ENCODE measurements at regions not wholly inside any gene's neighbourhood (a gene's known extent, or its start where the extent isn't known, plus 50 kb on each side); places are given as distances from the start of the nearest gene placed in this dataset.

DNA sequence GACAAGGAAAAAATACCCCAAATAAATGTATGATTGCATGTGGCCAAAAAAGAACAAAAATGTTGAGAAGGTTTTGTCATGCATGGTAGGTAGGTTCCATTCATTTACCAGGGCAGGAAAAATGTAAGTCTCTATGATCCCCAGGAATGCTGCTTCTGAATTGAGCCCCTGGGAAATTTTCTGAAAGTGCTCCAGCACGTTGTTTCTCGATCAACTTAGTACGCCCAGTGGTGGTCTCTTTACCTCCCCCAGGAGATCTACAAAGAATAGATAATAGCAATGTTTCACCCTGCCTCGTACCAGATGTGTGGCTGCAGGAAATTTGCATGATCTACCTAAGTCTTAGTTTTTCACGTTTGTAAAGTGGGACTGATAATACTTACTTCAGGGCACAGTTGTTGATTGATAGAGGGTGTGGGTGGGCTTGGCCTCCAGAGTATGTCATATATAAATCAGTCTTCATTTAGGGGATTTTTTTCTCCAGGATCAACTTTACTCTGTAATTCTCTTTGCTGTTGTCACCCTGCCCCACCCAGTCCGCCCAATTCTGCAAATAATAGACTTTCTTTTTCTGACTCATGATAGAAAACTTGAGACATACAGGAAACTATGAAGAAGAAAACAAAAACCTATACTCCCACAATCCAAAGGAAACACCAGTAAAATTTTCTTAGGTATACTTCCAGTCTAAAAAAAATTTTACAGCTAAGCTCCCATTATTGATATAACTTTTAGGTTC is 462.0 kb upstream of the RUNX1 start:
- no peak for TF ChIP-seq EHF (CRISPR knock-in tag; IDR thresholded peaks at IDR 0.05)
- TF ChIP-seq, protein P1, sequence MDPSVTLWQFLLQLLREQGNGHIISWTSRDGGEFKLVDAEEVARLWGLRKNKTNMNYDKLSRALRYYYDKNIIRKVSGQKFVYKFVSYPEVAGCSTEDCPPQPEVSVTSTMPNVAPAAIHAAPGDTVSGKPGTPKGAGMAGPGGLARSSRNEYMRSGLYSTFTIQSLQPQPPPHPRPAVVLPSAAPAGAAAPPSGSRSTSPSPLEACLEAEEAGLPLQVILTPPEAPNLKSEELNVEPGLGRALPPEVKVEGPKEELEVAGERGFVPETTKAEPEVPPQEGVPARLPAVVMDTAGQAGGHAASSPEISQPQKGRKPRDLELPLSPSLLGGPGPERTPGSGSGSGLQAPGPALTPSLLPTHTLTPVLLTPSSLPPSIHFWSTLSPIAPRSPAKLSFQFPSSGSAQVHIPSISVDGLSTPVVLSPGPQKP (IDR thresholded peaks at IDR 0.05; ENCODE audit: low read depth, low read length): no peak
- TF ChIP-seq MAFK (IDR thresholded peaks at IDR 0.05; ENCODE audit: partially characterized antibody): no peak
- TF ChIP-seq, protein P2, sequence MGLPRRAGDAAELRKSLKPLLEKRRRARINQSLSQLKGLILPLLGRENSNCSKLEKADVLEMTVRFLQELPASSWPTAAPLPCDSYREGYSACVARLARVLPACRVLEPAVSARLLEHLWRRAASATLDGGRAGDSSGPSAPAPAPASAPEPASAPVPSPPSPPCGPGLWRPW (IDR thresholded peaks at IDR 0.05): no peak
- no peak for TF ChIP-seq NR3C1 (IDR thresholded peaks at IDR 0.05)
- TF ChIP-seq, protein P3, sequence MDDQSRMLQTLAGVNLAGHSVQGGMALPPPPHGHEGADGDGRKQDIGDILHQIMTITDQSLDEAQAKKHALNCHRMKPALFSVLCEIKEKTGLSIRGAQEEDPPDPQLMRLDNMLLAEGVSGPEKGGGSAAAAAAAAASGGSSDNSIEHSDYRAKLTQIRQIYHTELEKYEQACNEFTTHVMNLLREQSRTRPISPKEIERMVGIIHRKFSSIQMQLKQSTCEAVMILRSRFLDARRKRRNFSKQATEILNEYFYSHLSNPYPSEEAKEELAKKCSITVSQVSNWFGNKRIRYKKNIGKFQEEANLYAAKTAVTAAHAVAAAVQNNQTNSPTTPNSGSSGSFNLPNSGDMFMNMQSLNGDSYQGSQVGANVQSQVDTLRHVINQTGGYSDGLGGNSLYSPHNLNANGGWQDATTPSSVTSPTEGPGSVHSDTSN (IDR thresholded peaks at IDR 0.05): no peak
- no peak for TF ChIP-seq BHLHE40 (IDR thresholded peaks at IDR 0.05; ENCODE audit: low read depth, low read length)
- no peak for TF ChIP-seq POLR2A (IDR thresholded peaks at IDR 0.05; ENCODE audit: low read length)
- FAIRE-seq (no peak), ATAC-seq (no peak), DNase-seq (ENCODE audit: low read depth in 1 of 2, low spot score in 1 of 2) (no peak)
- Histone ChIP-seq H3K9me3 (no peaks in the 10 kb centered on the region), H3K27ac (no peak overlapping the region), H3K4me1 (no peaks in the 10 kb centered on the region), H3K4me2 (no peak overlapping the region), H3K4me3 (no peak overlapping the region)
- WGBS (ENCODE audit: missing lambda C conversion rate): 25% methylated on average over 6 of the region's 6 CpGs
- CTCF ChIA-PET: no interaction called here
- POLR2A ChIA-PET: no interaction called here

DNA sequence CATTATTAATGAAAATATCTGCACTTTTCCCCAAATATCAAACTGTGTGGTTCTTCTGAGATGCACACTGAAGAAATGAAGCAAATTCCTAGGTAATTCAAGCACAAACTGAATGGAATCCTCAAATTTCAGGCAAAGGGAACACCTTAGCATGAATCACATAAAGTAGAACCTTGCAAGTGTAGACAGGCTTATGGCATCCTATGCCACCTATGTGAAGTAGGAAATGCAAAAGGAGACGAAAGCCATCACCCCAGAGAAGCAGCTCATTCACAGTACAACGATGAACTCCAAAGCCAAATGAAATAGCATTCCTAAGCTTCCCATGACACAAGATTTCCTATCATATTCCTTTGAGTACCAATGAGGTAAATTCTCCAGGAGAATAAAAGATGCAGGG is 461.2 kb upstream of the RUNX1 start:
- Histone ChIP-seq H3K4me3 (no peak overlapping the region), H3K4me2 (no peak overlapping the region), H3K9me3 (no peaks in the 10 kb centered on the region), H3K27ac (no peak overlapping the region), H3K4me1 (no peaks in the 10 kb centered on the region)
- ATAC-seq (no peak), DNase-seq (ENCODE audit: low read depth in 1 of 2, low spot score in 1 of 2) (no peak), FAIRE-seq (no peak)
- TF ChIP-seq MYC (IDR thresholded peaks at IDR 0.05; ENCODE audit: borderline replicate concordance, low read length) (no peak), RFX5 (IDR thresholded peaks at IDR 0.05) (no peak), CHD4 (IDR thresholded peaks at IDR 0.05; ENCODE audit: borderline replicate concordance) (no peak)
- whole genome bisulfite sequencing (ENCODE audit: missing lambda C conversion rate): 29% methylated on average over 2 of the region's 2 CpGs
- ChIA-PET CTCF (no interaction called here), POLR2A (no interaction called here)

DNA sequence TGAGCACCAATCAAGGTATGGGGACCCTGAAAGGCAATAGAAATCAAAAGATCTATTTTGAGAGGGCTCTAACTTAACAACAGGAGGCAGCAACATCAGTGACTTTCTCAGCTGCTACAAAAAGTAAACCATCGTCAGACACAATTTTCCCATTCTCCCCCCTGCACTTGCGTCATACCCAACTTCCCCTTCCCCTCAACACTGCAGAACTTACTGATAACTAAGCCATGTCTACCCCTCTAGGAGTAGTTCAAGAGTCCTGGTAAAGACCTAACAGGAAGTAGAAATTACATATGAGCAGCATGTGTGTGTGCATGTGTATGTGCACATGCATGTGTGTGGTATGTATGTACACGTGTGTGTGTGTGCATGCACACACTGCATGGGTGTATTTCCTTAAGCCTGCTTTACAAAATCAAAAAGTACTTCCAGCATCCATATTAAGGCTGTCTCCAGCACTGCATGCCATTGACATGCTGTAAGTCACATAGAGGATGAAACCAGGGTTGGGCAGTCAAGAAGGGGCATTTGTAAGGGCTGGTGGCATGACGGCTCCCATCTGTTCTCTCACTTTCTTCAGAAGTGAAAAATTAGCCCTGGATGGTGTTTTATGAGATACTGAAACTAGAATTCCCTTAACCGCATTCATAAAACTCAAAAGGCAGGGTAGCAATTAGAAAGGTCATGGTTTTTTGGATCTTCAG is 460.1 kb upstream of the RUNX1 start:
- TF ChIP-seq PHF8 (IDR thresholded peaks at IDR 0.05; ENCODE audit: borderline replicate concordance, low read depth) (no peak), CHD2 (IDR thresholded peaks at IDR 0.05; ENCODE audit: low read length, partially characterized antibody) (no peak), EP300 (IDR thresholded peaks at IDR 0.05) (no peak), ZFP36 (IDR thresholded peaks at IDR 0.05; ENCODE audit: borderline replicate concordance, partially characterized antibody) (no peak), ZSCAN20 (CRISPR knock-in tag; IDR thresholded peaks at IDR 0.05) (no peak), TFCP2L1 (CRISPR knock-in tag; IDR thresholded peaks at IDR 0.05) (no peak), RFX5 (IDR thresholded peaks at IDR 0.05) (no peak), ZC3H11A (IDR thresholded peaks at IDR 0.05) (no peak), POLR2AphosphoS2 (conservative IDR thresholded peaks at IDR 0.05; ENCODE audit: low read length) (no peak), NR3C1 (IDR thresholded peaks at IDR 0.05) (no peak), JUNB (IDR thresholded peaks at IDR 0.05) (no peak), HOXB5 (CRISPR knock-in tag; IDR thresholded peaks at IDR 0.05) (no peak), POLR2A (IDR thresholded peaks at IDR 0.05; ENCODE audit: low read length) (no peak), ESRRA (IDR thresholded peaks at IDR 0.05; ENCODE audit: borderline replicate concordance, low read length) (no peak), CEBPB (IDR thresholded peaks at IDR 0.05) (no peak)
- TF ChIP-seq, protein P4, sequence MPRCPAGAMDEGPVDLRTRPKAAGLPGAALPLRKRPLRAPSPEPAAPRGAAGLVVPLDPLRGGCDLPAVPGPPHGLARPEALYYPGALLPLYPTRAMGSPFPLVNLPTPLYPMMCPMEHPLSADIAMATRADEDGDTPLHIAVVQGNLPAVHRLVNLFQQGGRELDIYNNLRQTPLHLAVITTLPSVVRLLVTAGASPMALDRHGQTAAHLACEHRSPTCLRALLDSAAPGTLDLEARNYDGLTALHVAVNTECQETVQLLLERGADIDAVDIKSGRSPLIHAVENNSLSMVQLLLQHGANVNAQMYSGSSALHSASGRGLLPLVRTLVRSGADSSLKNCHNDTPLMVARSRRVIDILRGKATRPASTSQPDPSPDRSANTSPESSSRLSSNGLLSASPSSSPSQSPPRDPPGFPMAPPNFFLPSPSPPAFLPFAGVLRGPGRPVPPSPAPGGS (IDR thresholded peaks at IDR 0.05): no peak
- TF ChIP-seq, protein P2 (IDR thresholded peaks at IDR 0.05): no peak
- TF ChIP-seq, protein P1 (IDR thresholded peaks at IDR 0.05; ENCODE audit: low read depth, low read length): no peak
- Histone ChIP-seq H3K9me3 (no peaks in the 10 kb centered on the region), H3K4me2 (no peak overlapping the region), H3K4me3 (no peak overlapping the region), H3K27ac (no peak overlapping the region), H3K4me1 (no peaks in the 10 kb centered on the region)
- 68% methylated on average over 5 of the region's 5 CpGs for WGBS (ENCODE audit: missing lambda C conversion rate)
- ATAC-seq: no peak
- POLR2A ChIA-PET: no interaction called here
- DNase-seq (ENCODE audit: low read depth in 1 of 2, low spot score in 1 of 2): no peak
- CTCF ChIA-PET: interaction anchor here (1.5 to 1.6 kb wide), 2 partner anchors 29 to 619 kb away, joined by 4 to 5 read pairs; no protein-coding TSS in a partner anchor
- FAIRE-seq: no peak

Measured in A549 (cell line).